Fibroblast of mammary gland (primary cell): ENCODE measurements at regions not wholly inside any gene's neighbourhood (a gene's known extent, or its start where the extent isn't known, plus 50 kb on each side); places are given as distances from the start of the nearest gene placed in this dataset.
"Not testable (repeated sequence)": the region's sequence is repeated elsewhere in the genome, so short reads cannot be mapped to it uniquely, and the experiment has no call there.

Experiments
- DNase-seq: peaks from one replicate; pipeline ENCODE4 v3.0.0-alpha.2; 2010; ENCODE audit warnings: low read depth
- H3K4me3 ChIP-seq: 2 replicates; pipeline ENCODE4 v1.5.1; 2011; ENCODE audit warnings: low read depth, mild to moderate bottlenecking, low read length, moderate library complexity; ENCODE audit not compliant: control insufficient read depth
- CTCF ChIP-seq: conservative IDR thresholded peaks from 2 replicates; pipeline ENCODE4 v1.5.1; 2011; ENCODE audit warnings: low read depth, low read length, inconsistent platforms; ENCODE audit not compliant: control insufficient read depth, insufficient read depth

- peak; percentile 7 for DNase-seq
- peak; percentile 14 for TF ChIP-seq CTCF
- H3K4me3 ChIP-seq, result no peak overlapping the region
These were observed 55.5 kb upstream of the DAAM1 start for GRCh38 chr14:59132796-59133494.

- TF ChIP-seq CTCF, result no peak
- no peak for DNase-seq
- H3K4me3 ChIP-seq, result no peak overlapping the region
These were observed 54.8 kb upstream of the DAAM1 start for GRCh38 chr14:59133709-59134108.

DNA sequence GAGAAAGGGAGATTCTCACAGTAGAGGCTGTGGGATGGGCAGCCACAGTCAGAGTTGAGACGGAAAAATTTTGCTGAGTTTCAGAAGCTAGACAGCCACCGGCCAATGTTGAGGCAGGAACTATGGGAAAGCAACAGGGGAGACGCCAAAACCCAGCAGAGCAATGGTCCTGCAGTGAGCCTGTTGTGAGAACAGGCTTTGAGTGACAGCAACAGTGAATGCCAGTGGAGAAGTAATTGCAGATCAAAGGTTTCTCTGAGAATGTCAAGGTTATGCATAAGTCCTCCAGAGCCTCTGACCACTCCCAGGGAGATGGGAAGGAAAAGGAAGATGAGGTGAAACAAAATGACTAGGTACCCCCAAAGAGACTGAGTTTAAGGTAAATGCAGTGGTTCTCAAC, 54.2 kb upstream of the DAAM1 start:
- no peak for TF ChIP-seq CTCF
- no peak overlapping the region for H3K4me3 ChIP-seq
- no peak for DNase-seq

DNA sequence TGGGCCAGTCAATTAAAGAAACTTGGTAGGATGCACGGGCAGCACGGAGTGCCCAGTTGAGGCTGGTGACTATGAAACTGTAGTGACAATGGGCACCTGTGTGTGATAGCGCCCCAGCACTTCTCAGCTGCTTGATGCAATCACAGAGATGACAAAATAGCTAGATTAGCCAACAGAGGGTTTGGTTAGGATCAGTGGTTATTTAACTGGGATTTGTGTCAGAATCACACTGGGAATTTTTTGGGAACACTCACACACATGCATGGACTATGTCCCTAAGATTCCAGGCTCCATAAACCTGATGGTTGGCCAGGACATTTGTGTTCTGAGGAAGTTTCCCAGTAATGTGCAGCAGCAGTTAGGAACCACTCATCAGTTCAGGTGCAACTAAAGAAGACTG, 51.2 kb upstream of the DAAM1 start:
- H3K4me3 ChIP-seq, result no peak overlapping the region
- no peak for DNase-seq
- TF ChIP-seq CTCF, result no peak

DNA sequence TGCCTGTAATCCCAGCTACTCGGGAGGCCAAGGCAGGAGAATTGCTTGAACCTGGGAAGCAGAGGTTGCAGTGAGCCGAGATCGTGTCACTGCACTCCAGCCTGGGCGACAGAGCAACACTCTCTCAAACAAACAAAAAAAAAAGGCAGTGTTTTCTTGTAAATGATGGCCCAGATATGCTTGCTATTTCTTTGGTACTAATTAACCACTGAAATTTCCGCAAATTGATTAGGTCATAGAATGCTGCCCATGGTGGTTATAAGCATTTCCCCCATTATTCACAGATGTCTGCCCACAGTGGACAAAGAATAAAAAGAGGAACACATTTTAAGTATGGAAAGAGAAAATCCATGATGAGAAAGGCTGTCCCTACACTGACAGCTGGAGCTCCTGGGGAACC, 49.9 kb upstream of the DAAM1 start:
- DNase-seq, H3K4me3 ChIP-seq: not testable (repeated sequence)
